ENCODE measurements at regions not wholly inside any gene's neighbourhood (a gene's known extent, or its start where the extent isn't known, plus 50 kb on each side); places are given as distances from the start of the nearest gene placed in this dataset.

DNA sequence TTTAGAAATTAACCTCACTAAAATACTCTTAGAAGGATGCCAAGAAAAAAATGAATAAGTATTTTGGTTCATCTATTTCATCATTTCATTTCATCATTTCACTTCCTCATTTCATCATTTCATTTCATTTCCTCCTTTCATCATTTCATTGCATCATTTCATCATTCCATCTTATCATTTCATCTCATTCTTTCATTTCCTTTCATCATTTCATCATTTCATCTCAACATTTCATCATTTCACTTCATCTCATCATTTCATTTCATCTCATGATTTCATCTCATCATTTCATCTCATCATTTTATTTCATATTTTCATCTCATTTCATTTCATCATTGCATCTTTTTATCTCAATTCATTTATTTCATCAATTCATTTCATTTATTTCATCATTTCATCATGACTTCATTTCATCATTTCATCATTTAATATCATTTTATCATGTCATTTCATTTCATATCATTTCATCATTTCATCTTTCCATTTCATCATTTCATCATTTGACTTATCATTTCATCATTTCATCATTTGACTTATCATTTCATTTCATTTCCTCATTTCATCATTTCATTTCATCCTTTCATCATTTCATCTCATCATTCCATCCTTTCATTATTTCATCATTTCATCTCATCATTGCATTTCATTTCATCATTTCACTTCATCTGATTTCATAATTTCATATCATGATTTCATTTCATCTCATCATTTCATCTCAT is 129.9 kb downstream of the ZNF92 start:
- in situ Hi-C loops (cut with MboI) (no loop called here), intact Hi-C loops (cut with micrococcal nuclease) (no loop called here)
- Histone ChIP-seq H3K4me3 (no peak overlapping the region), H3K27ac (ENCODE audit: extremely low read depth, low read depth, low read length) (no peak overlapping the region), H3K9me3 (replicated peaks; ENCODE audit: control insufficient read depth, insufficient read depth, low read depth, low read length) (0 out of 2 replicates have a peak, but pooled peaks cover 2% of the 10 kb centered on the region), H4K20me1 (replicated peaks; ENCODE audit: control insufficient read depth, insufficient read depth, low read length) (no peaks in the 10 kb centered on the region), H3K9me1 (ENCODE audit: control insufficient read depth, insufficient read depth, low read length) (no peaks in the 10 kb centered on the region), H3K4me2 (ENCODE audit: insufficient read depth, low read length) (no peak overlapping the region), H3K4me1 (replicated peaks in 1 of 2; ENCODE audit: control insufficient read depth in 2 of 2, insufficient read depth in 2 of 2, low read length in 2 of 2) (peaks cover 0 to 3% of the 10 kb centered on the region in 2 experiments; a peak in 1 of 5 replicates), H3K36me3 (ENCODE audit: control insufficient read depth, insufficient read depth, low read length) (no peaks in the 10 kb centered on the region), H3K9ac (ENCODE audit: insufficient read depth in 1 of 2, low read depth in 2 of 2, low read length in 2 of 2) (no peak overlapping the region), H2AFZ (ENCODE audit: low read depth, low read length) (no peak overlapping the region), H3K27me3 (ENCODE audit: control insufficient read depth in 2 of 2, insufficient read depth in 2 of 2, low read length in 2 of 2) (no peaks in the 10 kb centered on the region; a peak in 1 of 5 replicates), H3K79me2 (ENCODE audit: control insufficient read depth, insufficient read depth, low read length) (no peaks in the 10 kb centered on the region)
- DNase-seq (ENCODE audit: extremely low read depth in 1 of 4, low spot score in 3 of 4) (no peak), ATAC-seq (no peak), FAIRE-seq (no peak)
- CTCF ChIA-PET (ENCODE audit: low intra/inter-chr PET ratio): no interaction called here
- no TSS peak for BruUV-seq (replicated peaks)
- POLR2A ChIA-PET: no interaction called here
- TF ChIP-seq, protein P1, sequence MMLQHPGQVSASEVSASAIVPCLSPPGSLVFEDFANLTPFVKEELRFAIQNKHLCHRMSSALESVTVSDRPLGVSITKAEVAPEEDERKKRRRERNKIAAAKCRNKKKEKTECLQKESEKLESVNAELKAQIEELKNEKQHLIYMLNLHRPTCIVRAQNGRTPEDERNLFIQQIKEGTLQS (IDR thresholded peaks at IDR 0.05): peak; percentile 92
- TF ChIP-seq, protein P1 (CRISPR knock-in tag; conservative IDR thresholded peaks at IDR 0.05): no peak
- TF ChIP-seq NFIC (IDR thresholded peaks at IDR 0.05): peak; percentile 12; the same call in 1 of the 2 replicates
- TF ChIP-seq ZNF316 (IDR thresholded peaks at IDR 0.05): peak; percentile 4; the same call in 1 of the 2 replicates
- no peak; the same call in 1 of the 2 replicates for TF ChIP-seq ETV1 (tag; conservative IDR thresholded peaks at IDR 0.05; ENCODE audit: low read depth)
- peak; percentile 57; the same call in 1 of the 2 replicates for TF ChIP-seq CEBPG (CRISPR knock-in tag; IDR thresholded peaks at IDR 0.05)
- peak; percentile 81 to 98 for TF ChIP-seq CEBPG (tag; conservative IDR thresholded peaks at IDR 0.05 in 1 of 2, IDR thresholded peaks at IDR 0.05 in 1 of 2)
- TF ChIP-seq ZNF3 (CRISPR knock-in tag; IDR thresholded peaks at IDR 0.05): no peak
- TF ChIP-seq ZSCAN32 (CRISPR knock-in tag; IDR thresholded peaks at IDR 0.05): peak; percentile 43; the same call in 1 of the 2 replicates
- peak; percentile 41 for TF ChIP-seq ZBTB8A (IDR thresholded peaks at IDR 0.05; ENCODE audit: partially characterized antibody)
- TF ChIP-seq, protein P2, sequence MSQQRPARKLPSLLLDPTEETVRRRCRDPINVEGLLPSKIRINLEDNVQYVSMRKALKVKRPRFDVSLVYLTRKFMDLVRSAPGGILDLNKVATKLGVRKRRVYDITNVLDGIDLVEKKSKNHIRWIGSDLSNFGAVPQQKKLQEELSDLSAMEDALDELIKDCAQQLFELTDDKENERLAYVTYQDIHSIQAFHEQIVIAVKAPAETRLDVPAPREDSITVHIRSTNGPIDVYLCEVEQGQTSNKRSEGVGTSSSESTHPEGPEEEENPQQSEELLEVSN (IDR thresholded peaks at IDR 0.05; ENCODE audit: borderline replicate concordance in 1 of 2, extremely low read depth in 1 of 2, insufficient read depth in 1 of 2, insufficient read length in 1 of 2, low read depth in 1 of 2, low read length in 1 of 2, poor library complexity in 1 of 2, severe bottlenecking in 1 of 2): no peak
- TF ChIP-seq TCF7 (IDR thresholded peaks at IDR 0.05; ENCODE audit: borderline replicate concordance): no peak
- TF ChIP-seq ZNF75A (CRISPR knock-in tag; IDR thresholded peaks at IDR 0.05): no peak
- TF ChIP-seq HLTF (IDR thresholded peaks at IDR 0.05): peak; percentile 62; the same call in 1 of the 2 replicates
- TF ChIP-seq ZNF24 (IDR thresholded peaks at IDR 0.05): peak; percentile 95
- TF ChIP-seq, protein P3, sequence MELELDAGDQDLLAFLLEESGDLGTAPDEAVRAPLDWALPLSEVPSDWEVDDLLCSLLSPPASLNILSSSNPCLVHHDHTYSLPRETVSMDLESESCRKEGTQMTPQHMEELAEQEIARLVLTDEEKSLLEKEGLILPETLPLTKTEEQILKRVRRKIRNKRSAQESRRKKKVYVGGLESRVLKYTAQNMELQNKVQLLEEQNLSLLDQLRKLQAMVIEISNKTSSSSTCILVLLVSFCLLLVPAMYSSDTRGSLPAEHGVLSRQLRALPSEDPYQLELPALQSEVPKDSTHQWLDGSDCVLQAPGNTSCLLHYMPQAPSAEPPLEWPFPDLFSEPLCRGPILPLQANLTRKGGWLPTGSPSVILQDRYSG (tag; conservative IDR thresholded peaks at IDR 0.05; ENCODE audit: low read depth): no peak
- no peak for TF ChIP-seq POLR2AphosphoS5 (IDR thresholded peaks at IDR 0.05; ENCODE audit: control insufficient read depth, insufficient read depth, low read depth, low read length)
- no peak for TF ChIP-seq PYGO2 (tag; IDR thresholded peaks at IDR 0.05)
- TF ChIP-seq STAG1 (CRISPR knock-in tag; IDR thresholded peaks at IDR 0.05; ENCODE audit: borderline replicate concordance): no peak
- peak; percentile 34; the same call in 1 of the 2 replicates for TF ChIP-seq ARID1B (IDR thresholded peaks at IDR 0.05)

All from K562 (cell line).